Lung (tissue), 11 donors: ENCODE measurements at regions not wholly inside any gene's neighbourhood (a gene's known extent, or its start where the extent isn't known, plus 50 kb on each side); places are given as distances from the start of the nearest gene placed in this dataset.

Experiments used
- ATAC-seq: fragments of 200-7000 bp; cut with Tn5 transposase; one replicate; pipeline ENCODE4 v1.9.1; 2020; ENCODE audit warnings: moderate number of reproducible peaks; ENCODE audit not compliant: insufficient read depth, low FRiP score
- DNase-seq, 3 donors: peaks; one replicate each; pipeline ENCODE4 v3.0.0-alpha.2; 2013 to 2017
- H3K27ac ChIP-seq, 2 donors: one replicate each; pipeline ENCODE4 v1.5.1; 2013; ENCODE audit warnings: mild to moderate bottlenecking in 2 of 2, moderate library complexity in 2 of 2, control low read depth in 1 of 2, inconsistent platforms in 1 of 2, low read depth in 1 of 2, low read length in 1 of 2
- H3K27me3 ChIP-seq, 3 donors: one replicate each; pipeline ENCODE4 v1.5.1; 2013; ENCODE audit warnings: low read length in 2 of 3; ENCODE audit not compliant: control insufficient read depth in 3 of 3, insufficient read depth in 3 of 3
- H3K36me3 ChIP-seq, 4 donors: one replicate each; pipeline ENCODE4 v1.5.1; 2013; ENCODE audit warnings: low read length in 4 of 4, mild to moderate bottlenecking in 1 of 4, moderate library complexity in 1 of 4; ENCODE audit not compliant: control insufficient read depth in 4 of 4, insufficient read depth in 4 of 4
- H3K4me1 ChIP-seq, 5 donors: one replicate each; pipeline ENCODE4 v1.5.1; 2013; ENCODE audit warnings: low read length in 5 of 5, mild to moderate bottlenecking in 2 of 5, moderate library complexity in 1 of 5; ENCODE audit not compliant: control insufficient read depth in 5 of 5, insufficient read depth in 5 of 5
- H3K4me3 ChIP-seq: one replicate; pipeline ENCODE4 v1.5.1; 2013; ENCODE audit warnings: mild to moderate bottlenecking, control low read depth, moderate library complexity
- H3K9ac ChIP-seq, 2 donors: one replicate each; pipeline ENCODE4 v1.5.1; 2013; ENCODE audit warnings: low read length in 2 of 2, control low read depth in 1 of 2; ENCODE audit not compliant: insufficient read depth in 1 of 2
- H3K9me3 ChIP-seq, 4 donors: one replicate each; pipeline ENCODE4 v1.5.1; 2013; ENCODE audit warnings: low read length in 3 of 4, mild to moderate bottlenecking in 1 of 4, moderate library complexity in 1 of 4; ENCODE audit not compliant: control insufficient read depth in 4 of 4, insufficient read depth in 3 of 4
- WGBS, 2 donors: extraction: QIAGEN DNeasy Blood & Tissue Kit; methylation state at CpG; one replicate each; pipeline ENCODE4 v1.1.7; 2013; 5-methylcytosine and 5-hydroxymethylcytosine counted together
- TF ChIP-seq, protein P1 (sequence below): IDR thresholded peaks from 2 replicates; pipeline ENCODE4 v1.5.1; 2012; ENCODE audit warnings: mild to moderate bottlenecking; ENCODE audit errors: control extremely low read depth, extremely low read depth
- donor health status: control.
- donor health status: control.
- donor health status: Bipolar disorder and iron deficiency.
- donor health status: healthy.
- donor health status: DM: yes; HTN: yes; CAD: no.

DNA sequence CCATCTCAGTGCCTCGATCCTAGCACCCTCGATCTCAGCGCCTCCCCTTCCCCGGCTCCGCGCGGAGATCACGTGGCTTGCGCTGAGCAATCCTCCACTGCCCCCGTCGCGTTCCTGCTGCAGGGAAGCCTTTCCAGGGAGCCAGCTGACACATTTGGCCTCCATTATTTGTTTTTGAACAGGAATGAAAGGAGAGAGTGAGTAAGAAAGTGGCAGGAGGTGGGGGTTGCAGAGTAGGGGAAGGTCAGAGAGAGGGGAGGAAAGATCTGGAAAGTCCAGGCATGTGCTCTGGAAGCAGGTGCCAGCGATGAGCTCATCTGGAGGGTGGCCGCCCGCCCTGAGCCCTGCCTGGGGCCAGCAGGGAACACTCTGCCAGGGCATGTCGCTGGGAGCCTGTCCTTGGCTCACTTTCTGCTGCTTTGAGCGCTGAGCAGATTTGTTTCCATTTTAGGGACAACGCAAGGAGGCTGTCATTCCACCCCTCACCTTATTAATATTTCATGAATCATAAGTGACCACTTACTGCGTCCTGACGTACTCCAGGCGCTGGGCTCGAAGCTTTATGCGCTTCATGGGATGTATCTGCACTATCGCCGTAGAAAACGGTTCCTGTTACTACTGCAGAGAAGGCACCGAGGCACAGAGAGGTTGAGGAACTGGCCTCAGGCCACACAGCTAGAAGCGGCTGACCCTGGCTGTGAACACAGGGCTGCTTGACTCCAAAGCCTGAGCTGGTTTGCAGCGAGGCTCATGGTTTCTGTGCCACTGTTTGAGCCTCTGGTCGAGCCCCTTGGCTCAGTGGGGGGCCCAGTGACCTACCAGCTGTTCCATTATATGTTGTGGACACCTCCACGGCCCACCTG, 283.1 kb downstream of the SEC14L1 start:
- Histone ChIP-seq H3K9ac (peak overlapping the region in 1 of 2 donors; percentile 62), H3K4me1 (peaks cover 5 to 95% (median 57%) of the 10 kb centered on the region in 5 donors), H3K27ac (peak overlapping the region; percentile 61 to 81), H3K9me3 (no peaks in the 10 kb centered on the region), H3K36me3 (peaks cover 0 to 2% (median 0%) of the 10 kb centered on the region in 4 donors), H3K4me3 (no peak overlapping the region), H3K27me3 (no peaks in the 10 kb centered on the region)
- 74 to 84% methylated on average over 31 of the region's 31 CpGs for WGBS, 2 donors
- TF ChIP-seq, protein P1, sequence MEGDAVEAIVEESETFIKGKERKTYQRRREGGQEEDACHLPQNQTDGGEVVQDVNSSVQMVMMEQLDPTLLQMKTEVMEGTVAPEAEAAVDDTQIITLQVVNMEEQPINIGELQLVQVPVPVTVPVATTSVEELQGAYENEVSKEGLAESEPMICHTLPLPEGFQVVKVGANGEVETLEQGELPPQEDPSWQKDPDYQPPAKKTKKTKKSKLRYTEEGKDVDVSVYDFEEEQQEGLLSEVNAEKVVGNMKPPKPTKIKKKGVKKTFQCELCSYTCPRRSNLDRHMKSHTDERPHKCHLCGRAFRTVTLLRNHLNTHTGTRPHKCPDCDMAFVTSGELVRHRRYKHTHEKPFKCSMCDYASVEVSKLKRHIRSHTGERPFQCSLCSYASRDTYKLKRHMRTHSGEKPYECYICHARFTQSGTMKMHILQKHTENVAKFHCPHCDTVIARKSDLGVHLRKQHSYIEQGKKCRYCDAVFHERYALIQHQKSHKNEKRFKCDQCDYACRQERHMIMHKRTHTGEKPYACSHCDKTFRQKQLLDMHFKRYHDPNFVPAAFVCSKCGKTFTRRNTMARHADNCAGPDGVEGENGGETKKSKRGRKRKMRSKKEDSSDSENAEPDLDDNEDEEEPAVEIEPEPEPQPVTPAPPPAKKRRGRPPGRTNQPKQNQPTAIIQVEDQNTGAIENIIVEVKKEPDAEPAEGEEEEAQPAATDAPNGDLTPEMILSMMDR: no peak
- ATAC-seq: peak; percentile 14
- peak; percentile 85 to 94 (median 85) for DNase-seq

- TF ChIP-seq, protein P1: no peak
- H3K27ac ChIP-seq: peak overlapping the region; percentile 50 to 81
- WGBS, 2 donors: 29 to 34% methylated on average over 21 of the region's 21 CpGs
- H3K4me3 ChIP-seq: no peak overlapping the region
- peak; percentile 55 for ATAC-seq
- no peaks in the 10 kb centered on the region for H3K36me3 ChIP-seq
- H3K9me3 ChIP-seq: no peaks in the 10 kb centered on the region
- peak; percentile 99 for DNase-seq
- H3K9ac ChIP-seq: peak overlapping the region in 1 of 2 donors; percentile 62
- no peaks in the 10 kb centered on the region for H3K27me3 ChIP-seq
- H3K4me1 ChIP-seq: peaks cover 5 to 97% (median 65%) of the 10 kb centered on the region in 5 donors
Observed at GRCh38 chr17:77424585-77425344, 284.0 kb downstream of the SEC14L1 start.

DNA sequence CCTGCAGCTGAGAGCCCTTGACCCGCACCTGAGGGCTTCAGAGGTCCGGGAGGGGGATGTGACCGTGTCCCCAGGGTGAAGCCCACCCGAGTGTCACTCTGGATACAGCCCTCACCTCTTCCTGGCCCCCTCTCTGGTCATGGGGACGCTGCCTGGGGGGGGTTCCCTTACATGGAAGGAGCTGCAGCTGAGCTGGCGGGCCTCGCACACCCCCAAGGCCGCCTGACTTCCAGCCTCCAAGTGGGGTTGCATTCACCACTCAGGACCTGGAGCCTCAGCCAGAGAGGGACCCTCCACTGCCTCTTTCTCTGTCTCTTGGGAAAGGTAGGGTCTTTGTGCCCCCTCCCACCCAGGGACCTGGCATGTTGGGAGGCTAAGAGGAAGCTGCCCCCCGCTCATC, 284.6 kb downstream of the SEC14L1 start:
- Histone ChIP-seq H3K9me3 (no peaks in the 10 kb centered on the region), H3K27ac (peak overlapping the region; percentile 27 to 65), H3K27me3 (no peaks in the 10 kb centered on the region), H3K4me3 (no peak overlapping the region), H3K9ac (no peak overlapping the region), H3K4me1 (peaks cover 5 to 97% (median 67%) of the 10 kb centered on the region in 5 donors), H3K36me3 (no peaks in the 10 kb centered on the region)
- no peak for ATAC-seq
- DNase-seq: no peak
- TF ChIP-seq, protein P1: no peak
- WGBS, 2 donors: 24 to 42% methylated on average over 9 of the region's 9 CpGs
